Stomach (tissue), 8 donors: ENCODE measurements at regions not wholly inside any gene's neighbourhood (a gene's known extent, or its start where the extent isn't known, plus 50 kb on each side); places are given as distances from the start of the nearest gene placed in this dataset.

Experiments
- DNase-seq, 2 donors: peaks; one replicate each; pipeline versions ENCODE4 v3.0.0 to v3.0.0-alpha.2; 2013 to 2019
- H3K27ac ChIP-seq, 5 donors: fragments of 200-600 bp in 4 of 5; sonication (generic) in 4 of 5; one replicate each; pipeline ENCODE4 v1.5.1; 2013 to 2019; ENCODE audit warnings: mild to moderate bottlenecking in 1 of 5, moderate library complexity in 1 of 5
- H3K27me3 ChIP-seq, 3 donors: fragments of 200-600 bp; sonication (generic); one replicate each; pipeline ENCODE4 v1.5.1; 2017 to 2019; ENCODE audit warnings: mixed run types in 1 of 3
- H3K36me3 ChIP-seq, 4 donors: fragments of 200-600 bp; sonication (generic); 1 replicate in 3 of 4; 2 replicates in 1 of 4; pipeline ENCODE4 v1.5.1; 2016 to 2019
- H3K4me1 ChIP-seq, 4 donors: fragments of 200-600 bp; sonication (generic); one replicate each; pipeline ENCODE4 v1.5.1; 2016 to 2019
- H3K4me3 ChIP-seq, 4 donors: fragments of 200-600 bp; sonication (generic) in 3 of 4; one replicate each; pipeline ENCODE4 v1.5.1; 2016 to 2019; ENCODE audit warnings: mild to moderate bottlenecking in 1 of 4
- H3K9me3 ChIP-seq, 4 donors: fragments of 200-600 bp; sonication (generic); one replicate each; pipeline ENCODE4 v1.5.1; 2016 to 2019
- EP300 ChIP-seq: sonication (generic); formaldehyde crosslinking; IDR thresholded peaks from one replicate; pipeline ENCODE4 v1.6.1; 2017; ENCODE audit warnings: antibody characterized with exemption
- POLR2A ChIP-seq, 4 donors: fragments of 450-650 bp; IDR thresholded peaks; one replicate each; pipeline ENCODE4 v1.6.1; 2016; ENCODE audit warnings: antibody characterized with exemption in 4 of 4, control low read depth in 2 of 4, mild to moderate bottlenecking in 1 of 4, moderate library complexity in 1 of 4
- POLR2AphosphoS5 ChIP-seq, 3 donors: sonication (generic); formaldehyde crosslinking; IDR thresholded peaks; one replicate each; pipeline ENCODE4 v1.6.1; 2016; ENCODE audit warnings: antibody characterized with exemption in 3 of 3
- WGBS, 5 donors: extraction: QIAGEN DNeasy Blood & Tissue Kit in 3 of 5; methylation state at CpG; one replicate each; pipeline versions ENCODE4 v1.1.5 to v1.1.7; 2013 to 2018; 5-methylcytosine and 5-hydroxymethylcytosine counted together
- intact Hi-C: fragments of 100-400 bp; cut with DNase I; formaldehyde crosslinking; loops from one replicate; pipeline ENCODE4 v1.15.1; 2023; ENCODE audit warnings: low total_unique reads
- TF ChIP-seq, protein P1 (sequence below), 7 experiments: fragments of 450-650 bp in 4 of 7; fragments of 200-600 bp in 3 of 7; sonication (generic) in 3 of 7; IDR thresholded peaks; one replicate each; pipeline ENCODE4 v1.5.1; 2016 to 2019; ENCODE audit warnings: antibody characterized with exemption in 7 of 7, control low read depth in 2 of 7, mild to moderate bottlenecking in 1 of 7
- donor health status: healthy with polysubstance abuse.
- donor health status: Bipolar disorder and iron deficiency.
- donor health status: healthy.

DNA sequence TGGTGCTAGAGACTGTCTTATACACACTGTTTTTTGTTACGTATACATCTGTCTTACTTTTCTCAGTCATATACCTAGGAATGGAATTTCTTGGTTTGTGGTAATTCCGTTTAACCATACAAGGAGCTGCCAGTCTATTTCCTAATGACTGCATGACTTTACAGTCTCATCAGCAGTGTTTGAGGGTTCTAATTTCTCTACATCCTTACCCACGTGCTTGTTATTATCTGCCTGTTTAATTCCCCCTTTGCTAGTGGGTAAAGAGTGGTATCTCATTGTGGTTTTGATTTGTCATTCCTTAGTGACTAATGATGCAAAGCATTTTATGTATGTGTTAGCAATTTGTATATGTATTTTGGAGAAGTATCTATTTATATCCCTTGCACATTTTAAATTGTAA, 1008.0 kb downstream of the FAM181B start:
- Histone ChIP-seq H3K4me1 (no peaks in the 10 kb centered on the region), H3K27ac (no peak overlapping the region), H3K27me3 (no peaks in the 10 kb centered on the region), H3K9me3 (peaks cover 0 to 22% (median 14%) of the 10 kb centered on the region in 4 donors), H3K4me3 (no peak overlapping the region), H3K36me3 (no peaks in the 10 kb centered on the region)
- DNase-seq = no peak
- no peak for TF ChIP-seq POLR2AphosphoS5 (IDR thresholded peaks at IDR 0.05)
- TF ChIP-seq, protein P1, sequence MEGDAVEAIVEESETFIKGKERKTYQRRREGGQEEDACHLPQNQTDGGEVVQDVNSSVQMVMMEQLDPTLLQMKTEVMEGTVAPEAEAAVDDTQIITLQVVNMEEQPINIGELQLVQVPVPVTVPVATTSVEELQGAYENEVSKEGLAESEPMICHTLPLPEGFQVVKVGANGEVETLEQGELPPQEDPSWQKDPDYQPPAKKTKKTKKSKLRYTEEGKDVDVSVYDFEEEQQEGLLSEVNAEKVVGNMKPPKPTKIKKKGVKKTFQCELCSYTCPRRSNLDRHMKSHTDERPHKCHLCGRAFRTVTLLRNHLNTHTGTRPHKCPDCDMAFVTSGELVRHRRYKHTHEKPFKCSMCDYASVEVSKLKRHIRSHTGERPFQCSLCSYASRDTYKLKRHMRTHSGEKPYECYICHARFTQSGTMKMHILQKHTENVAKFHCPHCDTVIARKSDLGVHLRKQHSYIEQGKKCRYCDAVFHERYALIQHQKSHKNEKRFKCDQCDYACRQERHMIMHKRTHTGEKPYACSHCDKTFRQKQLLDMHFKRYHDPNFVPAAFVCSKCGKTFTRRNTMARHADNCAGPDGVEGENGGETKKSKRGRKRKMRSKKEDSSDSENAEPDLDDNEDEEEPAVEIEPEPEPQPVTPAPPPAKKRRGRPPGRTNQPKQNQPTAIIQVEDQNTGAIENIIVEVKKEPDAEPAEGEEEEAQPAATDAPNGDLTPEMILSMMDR (IDR thresholded peaks at IDR 0.05) = no peak
- TF ChIP-seq EP300 = no peak
- no peak for TF ChIP-seq POLR2A (IDR thresholded peaks at IDR 0.05)
- intact Hi-C loops = no loop called here
- 62 to 77% (median 73%) methylated on average over 3 of the region's 3 CpGs for WGBS, 5 donors

GRCh38 chr11:81717695-81718094, 1016.0 kb downstream of the FAM181B start:
- TF ChIP-seq, protein P1 (IDR thresholded peaks at IDR 0.05) = no peak
- TF ChIP-seq POLR2AphosphoS5 (IDR thresholded peaks at IDR 0.05) (no peak), EP300 (no peak), POLR2A (IDR thresholded peaks at IDR 0.05) (no peak)
- intact Hi-C loops = no loop called here
- no peak for DNase-seq
- Histone ChIP-seq H3K4me1 (no peaks in the 10 kb centered on the region), H3K27ac (no peak overlapping the region), H3K27me3 (no peaks in the 10 kb centered on the region), H3K36me3 (no peaks in the 10 kb centered on the region), H3K4me3 (no peak overlapping the region), H3K9me3 (peaks cover 0 to 17% (median 2%) of the 10 kb centered on the region in 4 donors)
- WGBS, 5 donors = 88 to 96% (median 92%) methylated on average over 1 of the region's 1 CpG

GRCh38 chr11:81707881-81708280, 1025.8 kb downstream of the FAM181B start:
- H3K36me3 ChIP-seq = no peaks in the 10 kb centered on the region
- intact Hi-C loops = no loop called here
- TF ChIP-seq, protein P1 (IDR thresholded peaks at IDR 0.05) = no peak
- no peak for TF ChIP-seq POLR2A (IDR thresholded peaks at IDR 0.05)
- TF ChIP-seq EP300 = no peak
- no peak for TF ChIP-seq POLR2AphosphoS5 (IDR thresholded peaks at IDR 0.05)
- H3K27me3 ChIP-seq = no peaks in the 10 kb centered on the region
- no peak overlapping the region for H3K27ac ChIP-seq
- WGBS, 5 donors = 23 to 54% (median 33%) methylated on average over 1 of the region's 1 CpG
- peaks cover 0 to 7% (median 0%) of the 10 kb centered on the region in 4 donors for H3K9me3 ChIP-seq
- no peaks in the 10 kb centered on the region for H3K4me1 ChIP-seq
- no peak for DNase-seq
- H3K4me3 ChIP-seq = no peak overlapping the region

- 33 to 64% (median 52%) methylated on average over 1 to 3 of the region's 3 CpGs for WGBS, 5 donors
Observed at GRCh38 chr11:81705283-81705682, 1028.4 kb downstream of the FAM181B start.

More at GRCh38 chr11:81705283-81705682, 1028.4 kb downstream of the FAM181B start:
- no peak overlapping the region for H3K4me3 ChIP-seq
- TF ChIP-seq POLR2AphosphoS5 (IDR thresholded peaks at IDR 0.05) (no peak), POLR2A (IDR thresholded peaks at IDR 0.05) (no peak), EP300 (no peak)
- TF ChIP-seq, protein P1 (IDR thresholded peaks at IDR 0.05) = no peak
- peaks cover 0 to 29% (median 10%) of the 10 kb centered on the region in 4 donors for H3K9me3 ChIP-seq
- intact Hi-C loops = no loop called here
- H3K27ac ChIP-seq = no peak overlapping the region
- H3K27me3 ChIP-seq = no peaks in the 10 kb centered on the region
- no peak for DNase-seq
- no peaks in the 10 kb centered on the region for H3K4me1 ChIP-seq
- no peaks in the 10 kb centered on the region for H3K36me3 ChIP-seq
